GM12878 (cell line): ENCODE measurements at regions not wholly inside any gene's neighbourhood (a gene's known extent, or its start where the extent isn't known, plus 50 kb on each side); places are given as distances from the start of the nearest gene placed in this dataset.

Experiments
- BMI1 ChIP-seq: fragments of 450-650 bp; IDR thresholded peaks from 2 replicates; pipeline ENCODE4 v1.6.1; 2016; ENCODE audit warnings: mild to moderate bottlenecking, moderate library complexity, borderline replicate concordance
- HDAC2 ChIP-seq: fragments of 200-600 bp; sonication (generic); IDR thresholded peaks from 2 replicates; pipeline ENCODE4 v1.6.1; 2017
- IKZF1 ChIP-seq: fragments of 450-650 bp; conservative IDR thresholded peaks from 2 replicates; pipeline ENCODE4 v1.6.1; 2017; ENCODE audit warnings: antibody characterized with exemption, mild to moderate bottlenecking
- JUNB ChIP-seq: IDR thresholded peaks from 2 replicates; pipeline ENCODE4 v1.6.1; 2016; ENCODE audit warnings: antibody characterized with exemption, mild to moderate bottlenecking
- LARP7 ChIP-seq: fragments of 450-650 bp; IDR thresholded peaks from 2 replicates; pipeline ENCODE4 v1.6.1; 2017; ENCODE audit warnings: mild to moderate bottlenecking
- MYB ChIP-seq: fragments of 150-350 bp; IDR thresholded peaks from 2 replicates; pipeline ENCODE4 v1.6.1; 2014; ENCODE audit warnings: mild to moderate bottlenecking, low read depth, low read length, borderline replicate concordance
- PBX3 ChIP-seq: IDR thresholded peaks from 2 replicates; pipeline ENCODE4 v1.6.1; 2011; ENCODE audit warnings: mild to moderate bottlenecking, low read depth, low read length, moderate library complexity; ENCODE audit not compliant: insufficient replicate concordance
- POLR2AphosphoS2 ChIP-seq: IDR thresholded peaks from 2 replicates; pipeline ENCODE4 v1.6.1; 2011; ENCODE audit warnings: low read depth, mild to moderate bottlenecking, low read length, improper control_type of control experiment, moderate library complexity
- RCOR1 ChIP-seq: conservative IDR thresholded peaks from 2 replicates; pipeline ENCODE4 v1.6.1; 2012; ENCODE audit warnings: low read depth, low read length, improper control_type of control experiment
- SMAD5 ChIP-seq: IDR thresholded peaks from 2 replicates; pipeline ENCODE4 v1.6.1; 2016; ENCODE audit warnings: antibody characterized with exemption, low read depth
- WRNIP1 ChIP-seq: IDR thresholded peaks from 2 replicates; pipeline ENCODE4 v1.6.1; 2011; ENCODE audit warnings: low read depth, low read length, improper control_type of control experiment, borderline replicate concordance
- ZNF592 ChIP-seq: fragments of 450-650 bp; IDR thresholded peaks from 2 replicates; pipeline ENCODE4 v1.6.1; 2017; ENCODE audit warnings: mild to moderate bottlenecking, moderate library complexity
- TF ChIP-seq, protein P1 (sequence below): IDR thresholded peaks from 2 replicates; pipeline ENCODE4 v1.6.1; 2012; ENCODE audit warnings: low read depth, low read length, improper control_type of control experiment
- TF ChIP-seq, protein P2 (sequence below): fragments of 450-650 bp; IDR thresholded peaks from 2 replicates; pipeline ENCODE4 v1.6.1; 2016; ENCODE audit warnings: mild to moderate bottlenecking
- TF ChIP-seq, protein P3 (sequence below): fragments of 450-650 bp; IDR thresholded peaks from 2 replicates; pipeline ENCODE4 v1.6.1; 2016; ENCODE audit warnings: mild to moderate bottlenecking, moderate library complexity, borderline replicate concordance
- TF ChIP-seq, protein P4 (sequence below): IDR thresholded peaks from 2 replicates; pipeline ENCODE4 v1.6.1; 2011; ENCODE audit warnings: borderline replicate concordance, low read depth, mild to moderate bottlenecking, moderate library complexity, low read length; ENCODE audit not compliant: insufficient read depth, poor library complexity, severe bottlenecking

DNA sequence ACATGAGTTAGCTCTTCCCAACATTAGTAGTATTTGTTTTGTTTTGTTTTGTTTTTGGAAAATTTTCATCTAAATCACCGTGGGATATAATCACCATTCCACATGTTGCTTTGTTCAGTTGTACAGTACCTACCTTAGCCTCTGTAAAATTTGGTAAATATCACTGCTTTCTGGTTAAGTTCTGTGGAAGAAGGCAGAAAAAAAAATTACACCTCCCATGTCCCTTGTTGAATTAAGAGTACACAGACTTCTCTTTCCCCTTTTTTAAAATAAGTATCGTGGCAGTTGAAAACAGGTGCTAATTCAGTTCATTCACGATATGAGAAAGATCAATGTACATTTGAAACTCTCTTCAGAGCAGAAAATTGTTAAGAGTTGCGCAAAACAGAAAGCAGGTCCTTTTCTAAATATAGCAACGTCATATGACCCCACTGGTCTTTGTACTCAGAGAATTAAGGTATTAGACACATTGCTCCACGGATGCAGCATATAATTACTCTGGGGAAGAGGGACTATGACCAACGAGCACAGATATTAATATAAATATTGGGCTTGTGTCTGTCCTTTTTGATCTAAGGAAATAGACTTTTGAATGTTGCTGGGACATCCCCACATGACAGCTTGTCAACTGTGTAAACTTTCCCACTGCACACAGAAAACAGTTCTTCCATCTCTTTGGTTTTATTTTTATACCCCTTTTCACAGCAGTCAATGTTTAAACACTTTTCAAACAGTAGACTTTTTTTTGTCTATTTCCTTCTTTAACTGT is 58.6 kb upstream of the ZNF217 start (continued):
- TF ChIP-seq MYB (0 out of 2 replicates have a peak, but pooled peaks have one; percentile 63), RCOR1 (no peak), LARP7 (no peak), POLR2AphosphoS2 (0 out of 2 replicates have a peak, but pooled peaks have one; percentile 11), WRNIP1 (no peak), HDAC2 (no peak), PBX3 (no peak), IKZF1 (peak; percentile 88), SMAD5 (no peak), BMI1 (0 out of 2 replicates have a peak, but pooled peaks have one; percentile 28), JUNB (peak; percentile 66), ZNF592 (0 out of 2 replicates have a peak, but pooled peaks have one; percentile 67)
- TF ChIP-seq, protein P1, sequence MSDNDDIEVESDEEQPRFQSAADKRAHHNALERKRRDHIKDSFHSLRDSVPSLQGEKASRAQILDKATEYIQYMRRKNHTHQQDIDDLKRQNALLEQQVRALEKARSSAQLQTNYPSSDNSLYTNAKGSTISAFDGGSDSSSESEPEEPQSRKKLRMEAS = no peak
- TF ChIP-seq, protein P2, sequence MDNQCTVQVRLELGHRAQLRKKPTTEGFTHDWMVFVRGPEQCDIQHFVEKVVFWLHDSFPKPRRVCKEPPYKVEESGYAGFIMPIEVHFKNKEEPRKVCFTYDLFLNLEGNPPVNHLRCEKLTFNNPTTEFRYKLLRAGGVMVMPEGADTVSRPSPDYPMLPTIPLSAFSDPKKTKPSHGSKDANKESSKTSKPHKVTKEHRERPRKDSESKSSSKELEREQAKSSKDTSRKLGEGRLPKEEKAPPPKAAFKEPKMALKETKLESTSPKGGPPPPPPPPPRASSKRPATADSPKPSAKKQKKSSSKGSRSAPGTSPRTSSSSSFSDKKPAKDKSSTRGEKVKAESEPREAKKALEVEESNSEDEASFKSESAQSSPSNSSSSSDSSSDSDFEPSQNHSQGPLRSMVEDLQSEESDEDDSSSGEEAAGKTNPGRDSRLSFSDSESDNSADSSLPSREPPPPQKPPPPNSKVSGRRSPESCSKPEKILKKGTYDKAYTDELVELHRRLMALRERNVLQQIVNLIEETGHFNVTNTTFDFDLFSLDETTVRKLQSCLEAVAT = peak; percentile 21
- TF ChIP-seq, protein P3, sequence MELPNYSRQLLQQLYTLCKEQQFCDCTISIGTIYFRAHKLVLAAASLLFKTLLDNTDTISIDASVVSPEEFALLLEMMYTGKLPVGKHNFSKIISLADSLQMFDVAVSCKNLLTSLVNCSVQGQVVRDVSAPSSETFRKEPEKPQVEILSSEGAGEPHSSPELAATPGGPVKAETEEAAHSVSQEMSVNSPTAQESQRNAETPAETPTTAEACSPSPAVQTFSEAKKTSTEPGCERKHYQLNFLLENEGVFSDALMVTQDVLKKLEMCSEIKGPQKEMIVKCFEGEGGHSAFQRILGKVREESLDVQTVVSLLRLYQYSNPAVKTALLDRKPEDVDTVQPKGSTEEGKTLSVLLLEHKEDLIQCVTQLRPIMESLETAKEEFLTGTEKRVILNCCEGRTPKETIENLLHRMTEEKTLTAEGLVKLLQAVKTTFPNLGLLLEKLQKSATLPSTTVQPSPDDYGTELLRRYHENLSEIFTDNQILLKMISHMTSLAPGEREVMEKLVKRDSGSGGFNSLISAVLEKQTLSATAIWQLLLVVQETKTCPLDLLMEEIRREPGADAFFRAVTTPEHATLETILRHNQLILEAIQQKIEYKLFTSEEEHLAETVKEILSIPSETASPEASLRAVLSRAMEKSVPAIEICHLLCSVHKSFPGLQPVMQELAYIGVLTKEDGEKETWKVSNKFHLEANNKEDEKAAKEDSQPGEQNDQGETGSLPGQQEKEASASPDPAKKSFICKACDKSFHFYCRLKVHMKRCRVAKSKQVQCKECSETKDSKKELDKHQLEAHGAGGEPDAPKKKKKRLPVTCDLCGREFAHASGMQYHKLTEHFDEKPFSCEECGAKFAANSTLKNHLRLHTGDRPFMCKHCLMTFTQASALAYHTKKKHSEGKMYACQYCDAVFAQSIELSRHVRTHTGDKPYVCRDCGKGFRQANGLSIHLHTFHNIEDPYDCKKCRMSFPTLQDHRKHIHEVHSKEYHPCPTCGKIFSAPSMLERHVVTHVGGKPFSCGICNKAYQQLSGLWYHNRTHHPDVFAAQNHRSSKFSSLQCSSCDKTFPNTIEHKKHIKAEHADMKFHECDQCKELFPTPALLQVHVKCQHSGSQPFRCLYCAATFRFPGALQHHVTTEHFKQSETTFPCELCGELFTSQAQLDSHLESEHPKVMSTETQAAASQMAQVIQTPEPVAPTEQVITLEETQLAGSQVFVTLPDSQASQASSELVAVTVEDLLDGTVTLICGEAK = peak; percentile 34; the same call in 1 of the 2 replicates
- TF ChIP-seq, protein P4, sequence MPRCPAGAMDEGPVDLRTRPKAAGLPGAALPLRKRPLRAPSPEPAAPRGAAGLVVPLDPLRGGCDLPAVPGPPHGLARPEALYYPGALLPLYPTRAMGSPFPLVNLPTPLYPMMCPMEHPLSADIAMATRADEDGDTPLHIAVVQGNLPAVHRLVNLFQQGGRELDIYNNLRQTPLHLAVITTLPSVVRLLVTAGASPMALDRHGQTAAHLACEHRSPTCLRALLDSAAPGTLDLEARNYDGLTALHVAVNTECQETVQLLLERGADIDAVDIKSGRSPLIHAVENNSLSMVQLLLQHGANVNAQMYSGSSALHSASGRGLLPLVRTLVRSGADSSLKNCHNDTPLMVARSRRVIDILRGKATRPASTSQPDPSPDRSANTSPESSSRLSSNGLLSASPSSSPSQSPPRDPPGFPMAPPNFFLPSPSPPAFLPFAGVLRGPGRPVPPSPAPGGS = no peak
